HCT116 (cell line): ENCODE measurements at regions not wholly inside any gene's neighbourhood (a gene's known extent, or its start where the extent isn't known, plus 50 kb on each side); places are given as distances from the start of the nearest gene placed in this dataset.

ENCODE experiments used
- ATF3 ChIP-seq: IDR thresholded peaks from 2 replicates; pipeline ENCODE4 v1.6.1; 2012
- CTCF ChIP-seq, 3 experiments: fragments of 200-600 bp in 1 of 3; sonication (generic) in 1 of 3; IDR thresholded peaks in 2 of 3; conservative IDR thresholded peaks in 1 of 3; 2 replicates each; pipeline ENCODE4 v1.5.1; 2012 to 2017; ENCODE audit warnings: low read depth in 2 of 3, low read length in 2 of 3, antibody characterized with exemption in 1 of 3, borderline replicate concordance in 1 of 3, control low read depth in 1 of 3, mild to moderate bottlenecking in 1 of 3, mixed read lengths in 1 of 3, mixed run types in 1 of 3, moderate library complexity in 1 of 3; ENCODE audit not compliant: insufficient read depth in 1 of 3
- EGR1 ChIP-seq: IDR thresholded peaks from 2 replicates; pipeline ENCODE4 v1.6.1; 2012; ENCODE audit warnings: low read depth
- MAX ChIP-seq: IDR thresholded peaks from 2 replicates; pipeline ENCODE4 v1.6.1; 2012

GRCh38 chr6:74320074-74320473 lies 624.1 kb downstream of the CD109 start:
- TF ChIP-seq CTCF (IDR thresholded peaks at IDR 0.05 in 2 of 3, conservative IDR thresholded peaks at IDR 0.05 in 1 of 3; ENCODE audit: borderline replicate concordance in 1 of 3, insufficient read depth in 1 of 3, low read depth in 2 of 3, low read length in 2 of 3): no peak
- no peak for TF ChIP-seq MAX
- no peak for TF ChIP-seq EGR1
- no peak for TF ChIP-seq ATF3
